Kidney (tissue), 13 donors: ENCODE measurements at regions not wholly inside any gene's neighbourhood (a gene's known extent, or its start where the extent isn't known, plus 50 kb on each side); places are given as distances from the start of the nearest gene placed in this dataset.

Source experiments
- DNase-seq, 5 donors: peaks; one replicate each; pipeline ENCODE4 v3.0.0-alpha.2; 2013 to 2020
- FAIRE-seq: peaks from 2 replicates; lab custom pipeline; 2012; peaks lifted over from hg19 to GRCh38; lab: Jason Lieb, UNC
- H3K27ac ChIP-seq, 2 donors: one replicate each; pipeline ENCODE4 v1.7.0; 2013; ENCODE audit warnings: low read depth in 2 of 2, low read length in 2 of 2, inconsistent platforms in 1 of 2
- H3K27me3 ChIP-seq: one replicate; pipeline ENCODE4 v1.7.1; 2013; ENCODE audit warnings: low read length, inconsistent platforms; ENCODE audit not compliant: control insufficient read depth, insufficient read depth
- H3K36me3 ChIP-seq, 3 donors: one replicate each; pipeline versions ENCODE4 v1.7.0 to v1.7.1; 2013; ENCODE audit warnings: low read length in 3 of 3, control low read depth in 1 of 3, inconsistent platforms in 1 of 3; ENCODE audit not compliant: insufficient read depth in 3 of 3, control insufficient read depth in 2 of 3
- H3K4me1 ChIP-seq, 3 donors: one replicate each; pipeline versions ENCODE4 v1.7.0 to v1.7.1; 2013; ENCODE audit warnings: low read length in 3 of 3, inconsistent platforms in 1 of 3, low read depth in 1 of 3; ENCODE audit not compliant: control insufficient read depth in 2 of 3, insufficient read depth in 2 of 3
- H3K4me3 ChIP-seq, 3 donors: one replicate each; pipeline versions ENCODE4 v1.7.0 to v1.8.1; 2013; ENCODE audit warnings: low read length in 3 of 3, control low read depth in 1 of 3, inconsistent platforms in 1 of 3
- H3K9ac ChIP-seq, 3 donors: one replicate each; pipeline versions ENCODE4 v1.7.0 to v1.7.1; 2013; ENCODE audit warnings: low read length in 3 of 3, control low read depth in 1 of 3, inconsistent platforms in 1 of 3
- H3K9me3 ChIP-seq, 3 donors: one replicate each; pipeline versions ENCODE4 v1.7.0 to v1.7.1; 2013; ENCODE audit warnings: low read length in 3 of 3, control low read depth in 1 of 3, inconsistent platforms in 1 of 3; ENCODE audit not compliant: control insufficient read depth in 2 of 3, insufficient read depth in 1 of 3
- CTCF ChIP-seq: IDR thresholded peaks from 3 replicates; pipeline ENCODE4 v1.5.1; 2012; ENCODE audit warnings: mild to moderate bottlenecking, moderate library complexity, borderline replicate concordance; ENCODE audit not compliant: insufficient read depth; ENCODE audit errors: extremely low read depth
- intact Hi-C: fragments of 100-400 bp; cut with DNase I; formaldehyde crosslinking; loops from one replicate; pipeline ENCODE4 v1.11.1; 2022
- donor health status: control.
- donor health status: control.
- donor health status: control.
- donor health status: control.
- donor health status: control.
- donor health status: DM: yes; HTN: yes; CAD: no.
- donor health status: Normal renal cell carcinoma (clear cell type).

GRCh38 chr3:176075491-176075890 is 1121.8 kb downstream of the TBL1XR1 start:
- intact Hi-C loops = no loop called here

GRCh38 chr3:176075046-176075445 is 1122.2 kb downstream of the TBL1XR1 start:
- no peak for FAIRE-seq
- Histone ChIP-seq H3K27ac (no peak overlapping the region), H3K9ac (no peak overlapping the region), H3K4me3 (no peak overlapping the region), H3K4me1 (no peaks in the 10 kb centered on the region), H3K27me3 (no peaks in the 10 kb centered on the region), H3K9me3 (peaks cover 0 to 5% (median 0%) of the 10 kb centered on the region in 3 donors), H3K36me3 (no peaks in the 10 kb centered on the region)
- DNase-seq = no peak
- no peak for TF ChIP-seq CTCF
- intact Hi-C loops = no loop called here

More at GRCh38 chr3:176075491-176075890, 1121.8 kb downstream of the TBL1XR1 start:
- Histone ChIP-seq H3K4me1 (no peaks in the 10 kb centered on the region), H3K4me3 (no peak overlapping the region), H3K9ac (no peak overlapping the region), H3K36me3 (no peaks in the 10 kb centered on the region), H3K27ac (no peak overlapping the region), H3K9me3 (peaks cover 0 to 5% (median 0%) of the 10 kb centered on the region in 3 donors), H3K27me3 (no peaks in the 10 kb centered on the region)
- no peak for TF ChIP-seq CTCF
- DNase-seq (no peak), FAIRE-seq (no peak)

- intact Hi-C loops = no loop called here
- H3K4me1 ChIP-seq = no peaks in the 10 kb centered on the region
- no peaks in the 10 kb centered on the region for H3K36me3 ChIP-seq
- no peaks in the 10 kb centered on the region for H3K9me3 ChIP-seq
- H3K9ac ChIP-seq = no peak overlapping the region
- no peaks in the 10 kb centered on the region for H3K27me3 ChIP-seq
- H3K27ac ChIP-seq = no peak overlapping the region
- no peak for DNase-seq
- FAIRE-seq = no peak
- no peak for TF ChIP-seq CTCF
- no peak overlapping the region for H3K4me3 ChIP-seq
Observed at GRCh38 chr3:176074096-176074495, 1123.2 kb downstream of the TBL1XR1 start.

GRCh38 chr3:176071943-176072342 is 1125.3 kb downstream of the TBL1XR1 start:
- Histone ChIP-seq H3K9ac (no peak overlapping the region), H3K9me3 (no peaks in the 10 kb centered on the region), H3K4me3 (no peak overlapping the region), H3K4me1 (no peaks in the 10 kb centered on the region), H3K27ac (no peak overlapping the region), H3K36me3 (no peaks in the 10 kb centered on the region), H3K27me3 (no peaks in the 10 kb centered on the region)
- TF ChIP-seq CTCF = no peak
- DNase-seq (no peak), FAIRE-seq (no peak)
- intact Hi-C loops = no loop called here
